ENCODE measurements at regions not wholly inside any gene's neighbourhood (a gene's known extent, or its start where the extent isn't known, plus 50 kb on each side); places are given as distances from the start of the nearest gene placed in this dataset.
"Not testable (repeated sequence)": the region's sequence is repeated elsewhere in the genome, so short reads cannot be mapped to it uniquely, and the experiment has no call there.

DNA sequence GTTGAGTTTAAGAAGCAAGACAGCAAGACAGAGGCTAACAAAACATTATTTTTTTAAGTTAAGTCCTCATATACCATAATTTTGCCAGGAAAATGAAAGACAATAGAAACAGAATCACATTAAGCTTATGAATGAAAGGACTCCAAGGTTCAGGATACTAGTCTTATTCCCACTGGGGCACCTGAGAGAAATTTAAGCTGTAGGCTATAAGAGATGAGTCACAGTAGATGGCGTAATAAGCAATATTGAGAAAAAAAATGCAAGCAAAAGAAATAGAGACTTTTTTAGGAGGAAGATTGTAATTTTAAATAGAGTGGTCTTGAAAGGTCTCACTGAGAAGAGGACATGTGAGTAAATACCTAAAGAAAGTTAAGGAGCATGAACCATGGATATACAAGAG lies 57.1 kb upstream of the KIF2B start:
- no peak for DNase-seq

DNA sequence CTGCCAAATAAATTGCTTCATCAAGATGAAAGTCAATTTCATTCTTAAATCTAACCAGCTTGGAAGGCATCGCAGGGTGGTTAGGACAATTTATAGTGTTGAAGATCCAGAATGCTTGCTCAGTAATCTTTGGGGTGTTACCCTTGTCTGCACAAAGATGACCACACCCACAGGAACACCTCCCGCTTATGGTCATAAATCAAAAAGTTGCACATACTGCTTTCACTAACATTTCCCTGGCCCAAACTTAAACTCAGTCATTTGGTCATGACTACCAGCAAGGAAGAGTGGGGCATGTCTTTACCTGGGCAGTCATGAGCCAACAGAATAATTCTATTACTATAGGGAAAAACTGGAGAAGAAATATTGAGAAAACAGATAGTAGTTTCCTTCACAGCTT lies 57.6 kb upstream of the KIF2B start:
- no peak for DNase-seq

DNA sequence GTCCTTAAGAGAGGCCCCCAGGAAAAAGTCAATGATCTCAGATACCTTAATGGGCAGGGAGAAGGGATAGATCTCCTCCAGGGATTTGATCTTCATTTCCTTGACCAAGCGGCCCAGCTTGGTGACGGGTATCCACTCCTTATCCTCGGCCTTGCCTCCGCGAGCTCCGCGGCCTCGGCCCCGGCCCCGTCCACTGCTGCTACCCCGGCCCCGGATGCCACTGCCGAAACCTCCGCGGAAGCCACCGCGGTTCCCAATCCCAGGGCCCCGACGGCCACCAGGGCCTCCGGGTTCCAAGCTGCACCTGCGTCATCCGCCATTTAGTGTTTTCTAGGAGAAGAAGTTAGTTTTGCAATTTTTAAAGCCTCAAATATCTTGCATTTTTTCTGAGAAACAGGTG lies 65.2 kb upstream of the KIF2B start:
- no peak for DNase-seq

DNA sequence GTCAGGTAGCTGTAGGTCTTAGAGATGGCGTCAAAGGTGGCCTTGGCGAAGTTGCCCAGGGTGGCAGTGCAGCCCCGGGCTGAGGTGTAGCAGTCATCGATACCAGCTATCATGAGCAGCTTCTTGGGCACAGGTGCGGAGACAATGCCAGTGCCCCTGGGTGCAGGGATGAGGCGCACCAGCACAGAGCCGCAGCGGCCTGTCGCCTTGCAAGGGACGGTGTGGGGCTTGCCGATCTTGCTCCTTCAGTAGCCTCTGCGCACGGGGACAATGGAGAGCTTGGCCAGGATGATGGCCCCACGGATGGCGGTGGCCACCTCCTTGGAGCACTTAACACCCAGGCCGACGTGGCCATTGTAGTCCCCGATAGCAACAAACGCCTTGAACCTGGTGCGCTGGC lies 65.6 kb upstream of the KIF2B start:
- DNase-seq, result not testable (repeated sequence)

DNA sequence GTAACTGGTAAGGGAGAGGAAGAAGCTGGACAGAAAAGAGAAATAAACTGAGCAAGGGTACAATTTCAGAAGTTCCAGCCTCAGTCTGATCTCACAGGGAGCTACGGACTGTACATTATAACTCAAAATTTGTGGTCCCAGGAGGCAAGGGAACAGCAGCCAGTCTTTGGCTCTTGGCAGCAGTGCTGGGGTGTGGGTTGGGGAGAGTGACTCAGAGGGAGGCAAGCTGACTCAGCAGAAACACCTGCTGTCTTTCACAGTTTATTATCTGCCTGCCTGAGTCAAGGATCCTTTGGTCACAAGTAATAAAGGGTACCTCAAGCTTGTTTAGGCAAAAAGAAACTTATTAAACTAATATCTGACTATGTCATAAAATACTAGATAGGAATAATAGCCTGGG lies 73.5 kb upstream of the KIF2B start:
- no peak for DNase-seq

DNA sequence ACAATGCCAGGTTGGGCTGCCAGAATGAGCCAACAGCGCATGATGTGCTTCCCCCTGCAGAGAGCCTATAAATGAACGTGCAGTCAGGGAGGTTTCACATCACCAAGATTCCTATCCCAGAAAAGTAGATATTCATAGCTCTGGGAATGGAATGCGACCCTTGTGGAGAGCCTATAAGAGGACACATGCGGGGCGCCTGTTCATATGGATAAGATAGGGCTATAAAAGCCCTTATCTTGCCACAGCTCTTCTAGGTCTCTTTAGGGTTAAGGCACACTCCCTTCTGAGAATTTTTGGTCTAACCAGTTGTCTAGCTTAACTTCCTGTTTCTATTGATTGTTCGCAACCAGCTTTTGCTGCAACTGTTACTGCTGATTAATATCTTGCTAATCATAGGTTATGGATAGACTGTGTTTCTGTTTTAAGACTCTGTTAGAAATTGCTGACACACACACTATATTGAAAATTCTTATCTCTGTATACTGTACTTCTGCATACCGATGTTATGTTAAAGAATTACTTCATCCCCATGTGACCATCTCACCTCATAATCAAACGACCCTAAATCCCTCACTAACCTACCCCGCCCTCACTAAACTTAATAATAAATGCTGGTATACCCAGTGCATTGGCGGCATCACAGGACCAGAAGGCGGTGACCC lies 74.4 kb upstream of the KIF2B start:
- not testable (repeated sequence) for DNase-seq

DNA sequence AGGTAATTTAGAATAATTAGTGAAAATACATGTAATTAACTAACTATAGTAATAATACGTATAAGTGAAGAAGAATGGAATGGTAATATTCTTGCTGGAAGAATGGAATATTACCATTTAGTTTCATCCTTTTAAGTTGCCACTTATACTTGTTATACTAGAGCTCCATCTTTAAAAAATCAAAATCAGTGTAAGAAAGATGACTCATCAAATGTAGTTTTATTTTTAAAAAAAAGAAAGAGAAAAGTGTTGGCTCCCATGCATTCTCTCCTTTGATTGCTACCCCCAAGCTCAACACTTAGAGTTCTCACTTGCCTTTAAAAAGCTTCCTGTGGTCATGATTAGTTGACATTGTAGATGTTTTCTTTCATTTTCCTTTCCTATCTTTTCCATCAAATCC lies 82.4 kb upstream of the KIF2B start:
- DNase-seq, result no peak

DNA sequence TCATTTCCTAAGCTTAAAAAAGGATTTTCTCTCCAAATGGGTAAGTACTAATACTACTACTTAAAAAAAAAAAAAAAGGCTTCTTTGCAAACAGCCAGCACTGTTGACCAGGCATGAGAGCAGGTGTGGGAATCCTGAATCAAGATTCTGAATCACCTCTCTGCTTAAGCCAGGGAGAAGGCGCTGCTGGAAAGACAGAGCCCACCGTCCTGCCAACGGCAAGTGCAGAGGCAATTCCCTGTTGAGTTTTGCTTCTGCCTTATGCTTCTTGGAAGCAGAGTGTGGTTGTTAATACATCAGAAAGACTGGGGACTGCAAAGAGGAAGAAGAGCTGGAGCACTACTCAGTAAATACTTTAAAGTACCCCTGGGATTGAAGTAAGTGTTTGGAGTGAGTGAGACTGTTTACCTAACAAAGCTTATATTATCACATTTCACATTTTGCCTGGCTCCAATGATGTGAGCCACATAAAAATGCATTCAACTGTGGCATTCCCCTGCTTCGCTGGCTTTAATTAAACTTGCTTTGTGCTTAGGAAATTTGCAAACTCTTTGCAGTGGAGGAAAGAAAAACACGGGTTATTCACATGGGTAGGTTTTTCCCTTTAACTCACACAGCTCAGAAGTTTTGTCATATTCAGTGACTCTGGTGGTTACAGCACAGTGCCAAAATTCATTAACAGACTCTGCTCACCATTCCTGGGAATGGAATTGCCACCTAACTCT lies 86.0 kb upstream of the KIF2B start:
- DNase-seq, result peak; percentile 85

DNA sequence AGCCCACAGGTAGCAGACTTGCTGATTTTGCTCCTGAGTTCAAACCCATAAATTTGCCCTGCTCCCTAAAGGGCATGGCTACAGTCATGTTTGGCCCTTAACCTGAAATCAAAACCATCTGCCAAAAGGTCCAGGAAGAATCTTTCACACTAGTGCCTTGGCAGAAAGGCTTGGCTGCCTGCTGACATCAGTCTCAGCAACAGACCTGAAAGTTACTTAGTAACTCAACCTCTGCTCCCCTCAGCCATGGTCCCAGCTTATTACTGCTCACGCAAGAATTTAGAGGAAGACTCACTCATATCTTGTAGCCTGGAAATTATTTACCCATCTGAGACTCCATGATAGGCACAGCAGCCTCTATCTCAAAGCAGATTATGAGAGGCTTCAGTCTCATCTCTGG lies 98.0 kb upstream of the KIF2B start:
- DNase-seq, result no peak

DNA sequence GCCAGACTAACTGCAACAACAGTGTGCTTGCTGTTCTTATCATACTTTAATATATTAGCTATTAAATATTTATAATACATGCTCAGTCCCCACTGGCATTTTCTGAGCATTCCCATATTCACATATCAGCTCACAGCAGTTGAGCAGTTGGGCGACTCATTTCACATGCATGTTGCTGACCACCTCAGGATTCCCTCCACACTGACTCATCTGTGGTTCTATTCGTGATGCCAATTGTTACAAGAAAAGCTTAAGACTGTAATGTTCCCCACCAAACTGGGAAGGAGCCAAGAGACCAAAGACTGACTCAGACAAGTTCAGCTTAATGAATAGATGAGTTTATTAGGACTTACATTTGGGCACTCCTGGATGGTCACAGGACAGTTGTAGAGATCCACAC lies 100.3 kb upstream of the KIF2B start:
- no peak for DNase-seq

DNA sequence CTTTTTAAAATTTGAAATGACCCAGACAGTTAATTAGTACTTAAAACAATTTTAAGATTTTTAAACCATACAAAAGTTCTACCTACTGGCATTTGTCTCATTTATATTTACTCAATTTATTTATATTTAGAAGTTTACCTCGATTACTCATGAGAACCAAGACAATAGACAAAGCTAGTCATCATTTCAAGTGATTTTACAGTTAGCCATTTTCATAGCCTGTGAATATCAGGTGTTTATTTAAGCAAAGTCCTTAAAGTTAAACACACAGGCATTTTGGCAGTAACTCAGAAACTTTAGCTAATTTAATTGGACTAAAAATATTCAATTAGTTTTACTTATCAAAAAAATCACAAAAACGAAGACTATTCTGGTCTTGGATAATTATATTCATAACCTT lies 101.6 kb upstream of the KIF2B start:
- no peak for DNase-seq

DNA sequence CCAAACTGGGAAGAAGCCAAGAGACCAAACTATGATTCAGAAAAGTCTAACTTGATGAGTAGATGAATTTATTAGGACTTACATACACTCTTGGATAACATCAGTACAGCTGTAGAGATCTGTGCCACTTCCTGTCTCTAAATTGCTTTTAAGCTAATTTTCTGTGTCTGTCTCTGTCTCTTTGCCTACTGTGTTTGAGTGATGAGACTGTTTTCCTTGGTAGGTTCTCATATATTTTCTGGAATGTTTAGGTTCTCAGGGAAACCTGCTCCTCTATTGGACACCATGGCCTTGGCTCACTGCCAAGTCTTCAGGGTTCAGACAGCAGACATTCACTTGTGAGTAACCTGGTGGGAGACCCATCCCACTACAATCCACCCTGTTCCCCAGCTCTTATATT lies 103.5 kb upstream of the KIF2B start:
- DNase-seq, result no peak

DNA sequence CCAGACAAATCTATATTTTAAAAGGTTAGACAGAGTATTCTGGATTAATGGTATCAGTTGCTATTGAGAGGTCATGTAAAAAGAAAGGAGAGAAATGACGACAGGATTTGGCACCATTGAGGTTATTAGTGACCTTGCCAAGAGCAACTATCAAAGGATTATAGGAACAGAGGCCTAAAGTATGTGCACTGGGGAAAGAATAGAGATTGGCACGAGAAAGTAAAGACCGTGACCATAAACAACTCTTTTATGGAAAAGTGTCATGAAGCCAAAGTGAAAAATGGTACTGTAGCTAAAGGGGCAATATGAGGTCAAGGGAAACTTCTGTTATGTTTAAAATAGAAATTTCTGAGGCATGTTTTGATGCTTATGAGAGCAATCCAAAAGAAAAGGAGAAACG lies 115.2 kb upstream of the KIF2B start:
- DNase-seq, result no peak

DNA sequence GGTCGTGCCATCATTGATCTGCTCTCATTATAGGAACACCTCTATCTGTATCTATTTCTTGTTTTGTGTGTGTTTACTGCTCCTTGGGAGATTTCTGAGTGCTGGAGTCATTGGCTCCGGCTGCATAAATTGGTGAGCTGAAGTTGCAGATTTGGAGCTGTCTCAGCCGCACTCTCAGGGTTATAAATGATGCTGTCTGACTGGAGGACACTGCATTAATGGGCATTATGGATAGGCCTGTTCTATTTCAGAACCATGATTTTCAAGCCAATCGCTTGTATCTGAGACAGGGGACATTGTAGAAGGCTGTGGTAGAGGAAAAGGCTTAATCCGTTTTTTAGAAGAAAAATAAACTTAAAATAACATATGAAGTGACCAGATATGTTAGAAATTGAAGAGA lies 126.4 kb upstream of the KIF2B start:
- DNase-seq, result no peak

DNA sequence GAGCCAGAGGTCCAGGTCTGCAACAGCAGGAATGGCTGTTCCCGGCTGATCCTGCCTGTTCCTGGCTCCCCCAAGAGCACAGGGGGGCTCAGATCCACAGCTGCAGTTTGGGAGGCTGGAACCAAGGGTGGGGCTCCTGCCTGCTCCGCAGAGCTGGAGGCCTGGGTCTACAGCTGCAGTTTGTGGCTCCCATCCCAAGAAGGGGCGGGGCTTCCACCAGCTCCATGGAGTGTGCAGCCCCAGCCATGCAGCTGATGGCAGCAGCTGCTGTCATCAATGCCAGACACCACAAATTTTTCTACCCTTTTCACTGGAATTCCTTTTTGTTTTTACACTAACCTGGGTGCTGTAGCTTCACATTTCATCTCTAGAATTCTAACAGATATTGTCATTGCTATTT lies 135.4 kb upstream of the KIF2B start:
- DNase-seq, result no peak

DNA sequence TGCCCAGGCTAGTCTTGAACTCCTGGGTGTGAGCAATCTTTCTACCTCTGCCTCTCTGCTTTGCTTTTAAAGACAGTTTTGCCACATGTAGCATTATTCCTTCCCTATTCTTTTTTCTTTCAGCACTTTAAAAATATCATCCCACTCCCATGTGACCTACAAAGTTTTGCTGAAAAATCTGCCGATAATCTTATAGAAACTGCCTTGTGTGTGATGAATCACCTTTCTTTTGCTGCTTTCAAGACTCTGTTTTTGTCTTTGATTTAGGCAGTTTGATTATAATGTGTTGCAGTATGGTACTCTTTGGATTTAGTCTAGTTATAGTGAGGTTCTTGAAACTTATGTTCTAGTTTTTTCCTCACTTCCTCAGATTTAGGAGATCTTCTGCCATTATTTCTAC lies 142.0 kb upstream of the KIF2B start:
- DNase-seq, result no peak

DNA sequence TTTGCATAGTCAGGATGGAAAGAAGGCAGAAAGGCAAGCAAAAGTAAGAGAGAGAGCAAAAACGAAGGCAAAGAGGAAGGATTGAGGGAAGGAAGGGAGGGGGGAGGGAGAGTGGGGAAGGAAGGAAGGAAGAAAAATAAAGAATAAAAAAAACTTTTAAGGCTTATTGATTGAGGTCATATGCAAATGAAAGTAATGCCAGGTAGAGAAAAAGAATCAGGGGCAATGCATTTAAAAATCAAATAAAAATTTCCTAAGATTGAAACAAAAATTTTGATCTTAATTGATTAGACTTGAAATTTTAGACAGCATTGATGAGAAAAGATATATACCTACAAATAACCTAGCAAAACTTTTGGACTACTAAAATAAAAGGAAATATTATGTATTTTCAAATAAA lies 153.9 kb upstream of the KIF2B start:
- DNase-seq, result no peak

DNA sequence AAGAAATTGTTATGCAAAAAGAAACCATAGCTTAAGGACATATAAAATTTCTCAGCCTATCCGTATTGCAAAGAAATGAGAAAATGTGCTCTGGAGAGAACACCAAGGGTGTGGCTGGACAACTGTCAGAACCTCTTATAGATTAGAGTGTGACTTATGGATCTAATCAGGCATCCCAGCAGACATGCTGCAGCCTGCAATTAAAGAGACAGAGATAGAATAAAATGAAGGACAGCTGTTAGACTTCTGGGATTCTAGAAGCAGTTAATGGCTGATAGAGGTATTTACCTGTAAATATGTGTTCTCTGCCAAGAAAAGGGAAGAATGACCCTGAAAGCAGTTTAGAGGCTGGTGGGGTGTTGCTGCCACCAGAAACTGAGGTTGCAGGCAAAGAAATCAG lies 160.1 kb upstream of the KIF2B start:
- DNase-seq, result no peak

DNA sequence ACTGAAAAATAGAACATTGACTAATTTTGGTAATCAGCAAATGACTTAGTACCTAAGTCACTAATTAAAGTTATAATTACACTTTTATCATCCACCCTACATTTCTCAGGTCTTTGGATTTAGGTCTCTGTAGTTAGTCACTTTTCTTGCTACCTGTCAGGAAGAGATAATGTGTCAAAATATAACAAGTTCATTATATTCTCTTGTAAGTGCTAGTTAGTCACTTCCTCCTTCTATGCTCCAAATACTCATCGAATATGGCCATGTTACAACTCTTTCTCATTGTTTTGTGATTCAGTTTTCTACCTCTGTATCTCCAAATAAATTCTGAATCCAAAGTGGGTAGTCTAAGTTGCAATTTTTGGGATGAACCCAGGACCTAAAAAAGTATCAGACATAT lies 163.5 kb upstream of the KIF2B start:
- no peak for DNase-seq

DNA sequence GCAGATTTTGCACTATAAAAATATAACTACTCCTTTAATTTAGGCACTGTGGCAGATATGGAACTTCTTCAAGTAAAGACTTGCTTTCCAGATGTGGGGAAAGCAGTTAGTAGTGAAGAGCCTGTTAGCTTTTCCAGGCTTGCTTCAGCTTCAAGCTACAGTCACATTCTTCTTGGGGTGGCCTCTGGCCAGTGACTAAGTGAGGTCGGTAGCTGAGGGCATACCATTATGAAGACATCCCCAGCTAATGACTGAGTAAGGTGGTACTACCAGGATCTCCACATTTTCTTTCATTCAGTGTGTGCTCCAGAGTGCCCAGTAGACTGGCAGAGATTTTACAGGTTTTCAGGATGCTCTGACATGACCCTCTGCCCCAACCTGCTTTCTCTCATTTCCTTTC lies 167.1 kb upstream of the KIF2B start:
- DNase-seq, result no peak

DNA sequence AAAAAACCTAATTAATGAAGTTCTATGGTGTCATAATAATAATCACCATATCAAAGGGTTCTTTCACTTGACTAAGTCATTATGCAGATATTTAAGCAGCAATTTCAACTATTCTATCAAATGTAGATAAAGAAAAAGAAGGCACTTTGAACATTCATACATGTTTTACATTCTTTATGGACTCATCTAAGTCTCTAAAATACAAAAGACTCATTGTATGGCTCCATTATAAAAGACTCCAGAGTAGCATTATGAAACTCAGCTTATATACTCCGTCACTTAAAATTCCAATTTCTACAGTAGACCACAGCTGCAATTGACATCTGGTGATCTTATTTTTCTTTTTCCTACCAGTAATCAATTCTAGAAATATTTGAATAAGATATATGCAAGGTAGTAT lies 173.5 kb upstream of the KIF2B start:
- DNase-seq, result no peak

DNA sequence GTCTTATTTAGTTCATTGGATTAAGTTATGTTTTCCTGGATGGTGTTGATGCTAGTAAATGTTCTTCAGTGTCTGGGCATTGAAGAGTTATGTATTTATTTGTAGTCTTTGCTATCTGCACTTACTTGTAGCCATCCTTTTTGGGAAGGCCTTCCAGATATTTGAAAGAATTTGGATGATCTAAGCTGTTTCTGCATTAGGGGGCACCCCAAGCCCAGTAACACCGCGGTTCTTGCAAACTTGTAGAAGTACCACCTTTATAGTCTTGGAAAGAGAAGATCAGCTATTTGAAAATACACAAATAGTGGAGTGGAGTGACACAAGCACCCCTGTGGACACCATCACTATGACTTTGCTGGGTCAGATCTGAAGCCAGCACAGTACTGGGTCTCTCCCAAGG lies 175.9 kb upstream of the KIF2B start:
- no peak for DNase-seq

DNA sequence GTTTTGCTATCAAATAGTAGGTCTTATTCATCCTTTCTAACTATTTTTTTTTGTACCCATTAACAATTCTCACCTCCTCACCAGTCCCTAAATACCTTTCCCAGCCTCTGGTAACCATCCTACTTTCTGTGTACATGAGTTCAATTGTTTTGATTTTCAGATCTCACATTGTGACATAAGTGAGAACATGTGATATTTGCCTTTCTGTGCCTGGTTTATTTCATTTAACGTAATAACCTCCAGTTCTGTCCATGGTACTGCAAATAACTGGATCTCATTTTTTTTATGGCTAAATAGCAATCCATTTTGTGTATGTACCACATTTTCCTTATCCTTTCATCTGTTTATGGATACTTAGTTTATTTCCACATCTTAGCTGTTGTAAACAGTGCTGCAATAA lies 181.9 kb upstream of the KIF2B start:
- no peak for DNase-seq

DNA sequence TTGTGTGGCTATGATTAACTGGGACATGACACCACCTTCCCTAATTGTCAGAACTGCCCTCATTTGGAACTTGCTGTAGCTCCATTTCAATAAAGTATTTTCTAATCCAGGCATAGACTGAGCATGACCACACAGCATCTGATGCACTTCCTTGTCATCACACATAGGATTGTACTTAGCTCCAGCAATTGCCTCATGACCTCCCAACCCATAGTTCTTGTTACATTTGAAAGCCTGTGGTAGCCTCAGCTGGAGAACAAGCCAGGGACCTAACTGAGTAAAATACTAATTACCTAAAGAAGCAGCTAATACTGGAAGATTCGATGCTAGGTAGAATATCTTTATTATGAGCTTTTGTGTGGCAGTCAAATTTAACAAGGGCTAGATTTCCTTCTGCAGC lies 187.3 kb upstream of the KIF2B start:
- DNase-seq, result no peak

DNA sequence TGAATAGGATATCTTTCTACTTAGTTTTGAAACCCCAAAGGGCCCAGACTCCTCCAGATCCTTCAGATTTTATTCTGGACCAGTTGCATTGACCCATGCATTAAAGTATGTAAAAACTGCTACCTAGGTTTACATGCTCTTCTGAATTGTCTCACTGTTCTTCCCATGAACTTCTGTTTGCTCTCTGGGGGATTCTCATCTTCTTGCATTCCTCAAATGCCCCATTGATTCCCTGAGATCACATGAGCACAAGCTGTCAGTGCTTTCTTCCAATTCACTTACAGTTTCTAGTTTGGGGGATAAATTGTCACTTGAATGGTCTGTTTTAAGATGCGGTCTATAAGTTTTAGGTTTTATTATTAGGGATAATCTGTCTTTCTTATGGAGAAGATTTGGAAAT lies 188.9 kb upstream of the KIF2B start:
- DNase-seq, result no peak
